MM.1S (cell line): ENCODE measurements at regions not wholly inside any gene's neighbourhood (a gene's known extent, or its start where the extent isn't known, plus 50 kb on each side); places are given as distances from the start of the nearest gene placed in this dataset.

ENCODE experiments used
- CTCF ChIP-seq: fragments of 300-600 bp; sonication (generic); IDR thresholded peaks from 2 replicates; pipeline ENCODE4 v1.5.1; 2016; ENCODE audit warnings: antibody characterized with exemption, low read length, mixed read lengths
- EZH2 ChIP-seq: fragments of 300-600 bp; sonication (generic); optimal IDR thresholded peaks from 2 replicates; pipeline ENCODE3; 2017; ENCODE audit warnings: low read depth, mild to moderate bottlenecking, antibody characterized with exemption, low read length, mixed read lengths
- EZH2phosphoT487 ChIP-seq: fragments of 300-600 bp; sonication (generic); IDR thresholded peaks from 2 replicates; pipeline ENCODE4 v1.6.1; 2018; ENCODE audit warnings: antibody characterized with exemption, low read length

GRCh38 chr16:35639233-35640205, 2180.1 kb downstream of the TP53TG3F start:
- no peak for TF ChIP-seq CTCF
- TF ChIP-seq EZH2: no peak
- TF ChIP-seq EZH2phosphoT487: no peak
